ENCODE measurements at regions not wholly inside any gene's neighbourhood (a gene's known extent, or its start where the extent isn't known, plus 50 kb on each side); places are given as distances from the start of the nearest gene placed in this dataset.

DNA sequence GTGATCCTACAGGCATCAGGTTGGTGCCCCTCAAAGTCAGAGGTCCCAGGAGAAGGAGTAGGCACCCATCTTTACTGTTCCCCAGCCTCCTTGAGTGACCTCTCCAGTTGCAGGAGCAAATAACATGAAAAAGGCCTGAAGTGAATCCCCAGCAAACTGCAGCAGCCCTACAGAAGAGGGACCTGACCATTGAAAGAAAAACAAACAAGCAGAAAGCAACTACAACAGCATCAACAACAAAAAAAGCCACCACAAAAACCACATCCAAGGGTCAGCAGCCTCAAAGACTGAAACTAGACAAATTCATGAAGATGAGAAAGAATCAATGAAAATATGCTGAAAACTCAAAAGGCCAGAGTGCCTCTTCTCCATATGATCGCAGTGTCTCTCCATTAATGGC is 128.7 kb downstream of the ANKRD50 start:
- H4K20me1 ChIP-seq (ENCODE audit: insufficient read depth, low read length) = no peaks in the 10 kb centered on the region
- Mint-ChIP-seq H3K4me3 (ENCODE audit: unreplicated experiment) (no peak overlapping the region), H3K36me3 (ENCODE audit: low read depth, unreplicated experiment) (no peaks in the 10 kb centered on the region), H3K4me1 (ENCODE audit: low read depth, unreplicated experiment) (no peaks in the 10 kb centered on the region), H3K27me3 (ENCODE audit: low read depth, unreplicated experiment) (no peaks in the 10 kb centered on the region), H3K27ac (ENCODE audit: unreplicated experiment) (no peak overlapping the region), H3K9me3 (ENCODE audit: unreplicated experiment) (peaks cover 8% of the 10 kb centered on the region)
- TF ChIP-seq, protein P1, sequence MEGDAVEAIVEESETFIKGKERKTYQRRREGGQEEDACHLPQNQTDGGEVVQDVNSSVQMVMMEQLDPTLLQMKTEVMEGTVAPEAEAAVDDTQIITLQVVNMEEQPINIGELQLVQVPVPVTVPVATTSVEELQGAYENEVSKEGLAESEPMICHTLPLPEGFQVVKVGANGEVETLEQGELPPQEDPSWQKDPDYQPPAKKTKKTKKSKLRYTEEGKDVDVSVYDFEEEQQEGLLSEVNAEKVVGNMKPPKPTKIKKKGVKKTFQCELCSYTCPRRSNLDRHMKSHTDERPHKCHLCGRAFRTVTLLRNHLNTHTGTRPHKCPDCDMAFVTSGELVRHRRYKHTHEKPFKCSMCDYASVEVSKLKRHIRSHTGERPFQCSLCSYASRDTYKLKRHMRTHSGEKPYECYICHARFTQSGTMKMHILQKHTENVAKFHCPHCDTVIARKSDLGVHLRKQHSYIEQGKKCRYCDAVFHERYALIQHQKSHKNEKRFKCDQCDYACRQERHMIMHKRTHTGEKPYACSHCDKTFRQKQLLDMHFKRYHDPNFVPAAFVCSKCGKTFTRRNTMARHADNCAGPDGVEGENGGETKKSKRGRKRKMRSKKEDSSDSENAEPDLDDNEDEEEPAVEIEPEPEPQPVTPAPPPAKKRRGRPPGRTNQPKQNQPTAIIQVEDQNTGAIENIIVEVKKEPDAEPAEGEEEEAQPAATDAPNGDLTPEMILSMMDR (IDR thresholded peaks at IDR 0.05; ENCODE audit: insufficient read depth, low read depth, low read length) = no peak
- TF ChIP-seq EZH2 (IDR thresholded peaks at IDR 0.05; ENCODE audit: insufficient read depth, low read length) = no peak
- no peaks in the 10 kb centered on the region for H3K27me3 ChIP-seq (ENCODE audit: insufficient read depth, low read length)
- no peaks in the 10 kb centered on the region for H3K36me3 ChIP-seq (ENCODE audit: insufficient read depth, low read length)
- H3K4me2 ChIP-seq (ENCODE audit: low read length) = no peak overlapping the region
- H3K9ac ChIP-seq (ENCODE audit: low read length) = no peak overlapping the region
- H2AFZ ChIP-seq (ENCODE audit: low read depth, low read length) = no peak overlapping the region
- H3K9me3 ChIP-seq (ENCODE audit: insufficient read depth, low read depth, low read length) = no peaks in the 10 kb centered on the region
- no peaks in the 10 kb centered on the region for H3K4me1 ChIP-seq (ENCODE audit: insufficient read depth, low read length)
- no peak for FAIRE-seq
- H3K79me2 ChIP-seq (ENCODE audit: insufficient read depth, low read length) = no peaks in the 10 kb centered on the region
- no peak for DNase-seq (ENCODE audit: low read depth)
- H3K27ac ChIP-seq (ENCODE audit: low read depth, low read length) = no peak overlapping the region
- H3K4me3 ChIP-seq (ENCODE audit: insufficient read depth, low read depth, low read length) = no peak overlapping the region

DNA sequence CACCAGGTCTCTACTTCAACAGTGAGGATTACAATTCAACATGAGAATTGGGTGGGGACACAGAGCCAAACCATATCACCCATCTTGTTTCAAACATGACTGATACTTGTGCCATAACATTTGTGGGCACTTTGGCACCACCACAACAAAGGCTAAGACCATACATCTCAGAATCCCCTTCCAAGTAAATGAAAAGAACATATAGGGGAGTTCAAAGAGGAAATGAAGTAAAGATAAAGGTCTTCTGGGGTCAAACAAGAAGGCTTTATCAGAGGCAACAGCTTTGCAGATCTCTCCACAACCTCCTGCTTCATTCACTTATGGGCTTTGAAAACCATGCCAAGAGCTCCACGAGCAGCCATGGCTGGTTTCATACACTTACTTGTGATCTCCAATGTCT is 122.7 kb downstream of the ANKRD50 start:
- Histone ChIP-seq H4K20me1 (ENCODE audit: insufficient read depth, low read length) (no peaks in the 10 kb centered on the region), H3K36me3 (ENCODE audit: insufficient read depth, low read length) (no peaks in the 10 kb centered on the region), H3K79me2 (ENCODE audit: insufficient read depth, low read length) (no peaks in the 10 kb centered on the region), H3K4me2 (ENCODE audit: low read length) (no peak overlapping the region), H3K4me3 (ENCODE audit: insufficient read depth, low read depth, low read length) (no peak overlapping the region), H2AFZ (ENCODE audit: low read depth, low read length) (no peak overlapping the region), H3K4me1 (ENCODE audit: insufficient read depth, low read length) (no peaks in the 10 kb centered on the region), H3K27ac (ENCODE audit: low read depth, low read length) (no peak overlapping the region), H3K9ac (ENCODE audit: low read length) (no peak overlapping the region), H3K9me3 (ENCODE audit: insufficient read depth, low read depth, low read length) (no peaks in the 10 kb centered on the region), H3K27me3 (ENCODE audit: insufficient read depth, low read length) (no peaks in the 10 kb centered on the region)
- Mint-ChIP-seq H3K9me3 (ENCODE audit: unreplicated experiment) (peaks cover 3% of the 10 kb centered on the region), H3K4me3 (ENCODE audit: unreplicated experiment) (no peak overlapping the region), H3K27me3 (ENCODE audit: low read depth, unreplicated experiment) (no peaks in the 10 kb centered on the region), H3K27ac (ENCODE audit: unreplicated experiment) (no peak overlapping the region), H3K36me3 (ENCODE audit: low read depth, unreplicated experiment) (no peaks in the 10 kb centered on the region), H3K4me1 (ENCODE audit: low read depth, unreplicated experiment) (no peaks in the 10 kb centered on the region)
- DNase-seq (ENCODE audit: low read depth) (no peak), FAIRE-seq (no peak)
- TF ChIP-seq EZH2 (IDR thresholded peaks at IDR 0.05; ENCODE audit: insufficient read depth, low read length) = no peak
- TF ChIP-seq, protein P1 (IDR thresholded peaks at IDR 0.05; ENCODE audit: insufficient read depth, low read depth, low read length) = no peak

DNA sequence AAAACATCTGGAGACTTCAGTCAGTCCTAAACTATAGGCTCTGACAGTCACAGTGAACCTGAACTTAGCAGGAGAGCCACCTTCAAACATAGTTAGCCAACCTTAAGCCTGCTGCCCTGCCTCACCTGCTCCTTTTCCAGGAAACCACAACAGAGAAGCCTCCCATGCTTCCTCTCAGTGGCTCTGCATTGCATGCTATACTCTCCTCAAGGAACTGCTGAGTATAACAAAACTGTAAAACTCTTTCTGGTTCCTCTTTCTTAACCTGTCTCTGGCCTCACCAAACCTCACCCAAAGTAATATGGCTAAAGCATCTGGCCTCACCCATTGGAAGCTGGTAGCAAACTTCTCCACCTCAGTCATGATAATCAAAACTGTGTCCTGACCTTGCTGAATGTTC is 122.1 kb downstream of the ANKRD50 start:
- TF ChIP-seq EZH2 (IDR thresholded peaks at IDR 0.05; ENCODE audit: insufficient read depth, low read length) = no peak
- TF ChIP-seq, protein P1 (IDR thresholded peaks at IDR 0.05; ENCODE audit: insufficient read depth, low read depth, low read length) = no peak
- Histone ChIP-seq H3K36me3 (ENCODE audit: insufficient read depth, low read length) (no peaks in the 10 kb centered on the region), H3K27me3 (ENCODE audit: insufficient read depth, low read length) (no peaks in the 10 kb centered on the region), H3K4me3 (ENCODE audit: insufficient read depth, low read depth, low read length) (no peak overlapping the region), H3K27ac (ENCODE audit: low read depth, low read length) (no peak overlapping the region), H3K4me2 (ENCODE audit: low read length) (no peak overlapping the region), H3K79me2 (ENCODE audit: insufficient read depth, low read length) (no peaks in the 10 kb centered on the region), H4K20me1 (ENCODE audit: insufficient read depth, low read length) (no peaks in the 10 kb centered on the region), H3K9ac (ENCODE audit: low read length) (no peak overlapping the region), H3K4me1 (ENCODE audit: insufficient read depth, low read length) (no peaks in the 10 kb centered on the region), H3K9me3 (ENCODE audit: insufficient read depth, low read depth, low read length) (no peaks in the 10 kb centered on the region), H2AFZ (ENCODE audit: low read depth, low read length) (no peak overlapping the region)
- Mint-ChIP-seq H3K36me3 (ENCODE audit: low read depth, unreplicated experiment) (no peaks in the 10 kb centered on the region), H3K4me1 (ENCODE audit: low read depth, unreplicated experiment) (no peaks in the 10 kb centered on the region), H3K27me3 (ENCODE audit: low read depth, unreplicated experiment) (no peaks in the 10 kb centered on the region), H3K9me3 (ENCODE audit: unreplicated experiment) (peaks cover 3% of the 10 kb centered on the region), H3K4me3 (ENCODE audit: unreplicated experiment) (no peak overlapping the region), H3K27ac (ENCODE audit: unreplicated experiment) (no peak overlapping the region)
- FAIRE-seq = no peak
- DNase-seq (ENCODE audit: low read depth) = no peak
